Neural cell (in vitro differentiated cells): ENCODE measurements at regions not wholly inside any gene's neighbourhood (a gene's known extent, or its start where the extent isn't known, plus 50 kb on each side); places are given as distances from the start of the nearest gene placed in this dataset.
"Not testable (repeated sequence)": the region's sequence is repeated elsewhere in the genome, so short reads cannot be mapped to it uniquely, and the experiment has no call there.

Experiments used
- CTCF ChIP-seq: fragments of 450-650 bp; IDR thresholded peaks from 2 replicates; pipeline ENCODE4 v1.5.1; 2014; ENCODE audit warnings: antibody characterized with exemption, mild to moderate bottlenecking, moderate library complexity; ENCODE audit not compliant: poor library complexity, severe bottlenecking
- EP300 ChIP-seq: fragments of 450-650 bp; conservative IDR thresholded peaks from 2 replicates; pipeline ENCODE4 v1.6.1; 2014; ENCODE audit warnings: antibody characterized with exemption, mild to moderate bottlenecking, moderate library complexity; ENCODE audit not compliant: poor library complexity, severe bottlenecking
- EZH2 ChIP-seq: fragments of 200-600, 300-800 bp; shearing (Covaris generic), sonication (generic); IDR thresholded peaks from 2 replicates; pipeline ENCODE4 v1.6.1; 2014; ENCODE audit warnings: antibody characterized with exemption, low read length, borderline replicate concordance, mild to moderate bottlenecking; ENCODE audit not compliant: insufficient read depth, poor library complexity, severe bottlenecking
- MXI1 ChIP-seq: fragments of 450-650 bp; conservative IDR thresholded peaks from 2 replicates; pipeline ENCODE4 v1.6.1; 2014; ENCODE audit warnings: antibody characterized with exemption, mild to moderate bottlenecking; ENCODE audit not compliant: poor library complexity, severe bottlenecking
- POLR2AphosphoS5 ChIP-seq: IDR thresholded peaks from 2 replicates; pipeline ENCODE4 v1.6.1; 2012
- RAD21 ChIP-seq: fragments of 450-650 bp; conservative IDR thresholded peaks from 2 replicates; pipeline ENCODE4 v1.6.1; 2014; ENCODE audit warnings: antibody characterized with exemption, mild to moderate bottlenecking, moderate library complexity
- REST ChIP-seq: IDR thresholded peaks from 2 replicates; pipeline ENCODE4 v1.6.1; 2012; ENCODE audit warnings: borderline replicate concordance
- TAF1 ChIP-seq: IDR thresholded peaks from 2 replicates; pipeline ENCODE4 v1.6.1; 2012; ENCODE audit warnings: low read depth

- TF ChIP-seq CTCF, REST, EP300, EZH2, POLR2AphosphoS5, MXI1, RAD21, TAF1: not testable (repeated sequence)
Measured at GRCh38 chr2:87587934-87588333, 160.0 kb upstream of the PLGLB2 start.
